HL-60 (cell line): ENCODE measurements at regions not wholly inside any gene's neighbourhood (a gene's known extent, or its start where the extent isn't known, plus 50 kb on each side); places are given as distances from the start of the nearest gene placed in this dataset.

ENCODE experiments used
- CTCF ChIP-seq: IDR thresholded peaks from one replicate; pipeline ENCODE4 v1.5.1; 2011; ENCODE audit warnings: low read length, control low read depth, inconsistent platforms; ENCODE audit not compliant: insufficient read depth
- GABPA ChIP-seq: IDR thresholded peaks from 2 replicates; pipeline ENCODE4 v1.6.1; 2012; ENCODE audit warnings: low read depth
- POLR2AphosphoS5 ChIP-seq: IDR thresholded peaks from 2 replicates; pipeline ENCODE4 v1.6.1; 2012; ENCODE audit warnings: low read depth
- REST ChIP-seq: IDR thresholded peaks from 2 replicates; pipeline ENCODE4 v1.6.1; 2012; ENCODE audit warnings: low read depth; ENCODE audit not compliant: insufficient replicate concordance
- SPI1 ChIP-seq: IDR thresholded peaks from 2 replicates; pipeline ENCODE4 v1.6.1; 2012; ENCODE audit warnings: low read depth, mild to moderate bottlenecking, borderline replicate concordance

- TF ChIP-seq CTCF: no peak
- TF ChIP-seq REST: no peak
- TF ChIP-seq GABPA: no peak
- TF ChIP-seq POLR2AphosphoS5: no peak
- TF ChIP-seq SPI1: no peak
Observed at GRCh38 chr5:67343835-67344234, 147.2 kb upstream of the CD180 start.
